HG03442 (cell line): ENCODE measurements at regions not wholly inside any gene's neighbourhood (a gene's known extent, or its start where the extent isn't known, plus 50 kb on each side); places are given as distances from the start of the nearest gene placed in this dataset.
A peak's percentile ranks its signal among the peaks of the same experiment; 100 is the strongest.

Experiments
- ATAC-seq: cut with Tn5 transposase; IDR thresholded peaks from one replicate; pipeline ENCODE4 v1.9.1; 2021; ENCODE audit warnings: mild to moderate bottlenecking, moderate library complexity; ENCODE audit not compliant: unreplicated experiment

- ATAC-seq = no peak
Measured at GRCh38 chrX:87727620-87728019, 210.0 kb downstream of the KLHL4 start.

GRCh38 chrX:87728024-87728423, 210.4 kb downstream of the KLHL4 start:
- no peak for ATAC-seq

GRCh38 chrX:87728459-87728858, 210.9 kb downstream of the KLHL4 start:
- ATAC-seq = no peak

GRCh38 chrX:87732133-87732532, 214.5 kb downstream of the KLHL4 start:
- ATAC-seq = no peak

GRCh38 chrX:87736576-87736975, 219.0 kb downstream of the KLHL4 start:
- ATAC-seq = no peak

GRCh38 chrX:87744391-87744790, 226.8 kb downstream of the KLHL4 start:
- no peak for ATAC-seq

- no peak for ATAC-seq
Measured at GRCh38 chrX:87755493-87755892, 237.9 kb downstream of the KLHL4 start.

GRCh38 chrX:87788976-87789375, 271.4 kb downstream of the KLHL4 start:
- ATAC-seq = no peak

- no peak for ATAC-seq
Measured at GRCh38 chrX:87798039-87798438, 280.4 kb downstream of the KLHL4 start.

GRCh38 chrX:87805829-87806490, 288.4 kb downstream of the KLHL4 start:
- no peak for ATAC-seq

GRCh38 chrX:87808576-87809243, 291.1 kb downstream of the KLHL4 start:
- ATAC-seq = no peak

- no peak for ATAC-seq
Measured at GRCh38 chrX:87813566-87813965, 296.0 kb downstream of the KLHL4 start.

GRCh38 chrX:87846956-87847355, 329.4 kb downstream of the KLHL4 start:
- ATAC-seq = no peak

GRCh38 chrX:87873347-87873941, 355.8 kb downstream of the KLHL4 start:
- no peak for ATAC-seq

- ATAC-seq = no peak
Measured at GRCh38 chrX:87874043-87874442, 356.4 kb downstream of the KLHL4 start.

GRCh38 chrX:87878926-87879325, 361.3 kb downstream of the KLHL4 start:
- ATAC-seq = no peak

- no peak for ATAC-seq
Measured at GRCh38 chrX:87890437-87890836, 372.8 kb downstream of the KLHL4 start.

GRCh38 chrX:87895421-87895820, 377.8 kb downstream of the KLHL4 start:
- no peak for ATAC-seq

- no peak for ATAC-seq
Measured at GRCh38 chrX:87896057-87896456, 378.5 kb downstream of the KLHL4 start.

- peak; percentile 81 for ATAC-seq
Measured at GRCh38 chrX:87900320-87900908, 382.8 kb downstream of the KLHL4 start.

- ATAC-seq = no peak
Measured at GRCh38 chrX:87901060-87901459, 383.5 kb downstream of the KLHL4 start.

- no peak for ATAC-seq
Measured at GRCh38 chrX:87914726-87915125, 397.1 kb downstream of the KLHL4 start.
